ENCODE measurements at regions not wholly inside any gene's neighbourhood (a gene's known extent, or its start where the extent isn't known, plus 50 kb on each side); places are given as distances from the start of the nearest gene placed in this dataset.

GRCh38 chr13:70708775-70709174 lies 600.5 kb upstream of the KLHL1 start:
- H3K36me3 ChIP-seq (replicated peaks in 1 of 2; ENCODE audit: control insufficient read depth in 1 of 2, insufficient read depth in 2 of 2, low read length in 2 of 2): no peaks in the 10 kb centered on the region
- no peaks in the 10 kb centered on the region for H3K9me3 ChIP-seq (ENCODE audit: low read length)
- POLR2A ChIA-PET: no interaction called here
- no TSS peak for BruUV-seq (replicated peaks)
- no peak overlapping the region for H3K9ac ChIP-seq (ENCODE audit: insufficient read depth, low read depth, low read length)
- DNase-seq (ENCODE audit: low spot score) (no peak), ATAC-seq (no peak), FAIRE-seq (no peak)
- H3K79me2 ChIP-seq (ENCODE audit: insufficient read depth, low read length): no peaks in the 10 kb centered on the region
- in situ Hi-C loops (cut with HindIII; ENCODE audit: extremely low pct_ligation_motif_present, low pct_unique_long_range_greater_than_20kb) (no loop called here), intact Hi-C loops (cut with micrococcal nuclease; ENCODE audit: unreplicated experiment) (no loop called here)
- no peak overlapping the region for H3K4me3 ChIP-seq (replicated peaks in 1 of 3; ENCODE audit: insufficient read depth in 1 of 3, low read depth in 2 of 3, low read length in 3 of 3)
- H2AFZ ChIP-seq (ENCODE audit: low read length): no peak overlapping the region
- H4K20me1 ChIP-seq (ENCODE audit: insufficient read depth, low read length): no peaks in the 10 kb centered on the region
- no peaks in the 10 kb centered on the region for H3K4me1 ChIP-seq (ENCODE audit: insufficient read depth, low read length)
- H3K27ac ChIP-seq (ENCODE audit: extremely low read length, insufficient read depth, low read length): no peak overlapping the region
- H3K4me2 ChIP-seq (ENCODE audit: low read depth, low read length): no peak overlapping the region
- CTCF ChIA-PET (ENCODE audit: low intra/inter-chr PET ratio, low total read pairs): no interaction called here
- H3K27me3 ChIP-seq (ENCODE audit: control insufficient read depth in 1 of 2, insufficient read depth in 2 of 2, low read length in 2 of 2): no peaks in the 10 kb centered on the region
- TF ChIP-seq AKNA (CRISPR knock-in tag; IDR thresholded peaks at IDR 0.05; ENCODE audit: borderline replicate concordance) (no peak), SATB2 (CRISPR knock-in tag; IDR thresholded peaks at IDR 0.05) (no peak), PREB (CRISPR knock-in tag; IDR thresholded peaks at IDR 0.05) (no peak), ZNF318 (CRISPR knock-in tag; IDR thresholded peaks at IDR 0.05) (no peak), ZNF224 (CRISPR knock-in tag; IDR thresholded peaks at IDR 0.05) (no peak), AGO2 (optimal IDR thresholded peaks at IDR 0.05; ENCODE audit: low read depth, low read length) (no peak), SOX6 (IDR thresholded peaks at IDR 0.05) (no peak), SOX6 (CRISPR knock-in tag; IDR thresholded peaks at IDR 0.05) (no peak), SMARCC2 (IDR thresholded peaks at IDR 0.05) (no peak), ZBTB1 (CRISPR knock-in tag; IDR thresholded peaks at IDR 0.05; ENCODE audit: borderline replicate concordance) (no peak), ZNF674 (CRISPR knock-in tag; IDR thresholded peaks at IDR 0.05; ENCODE audit: low read depth) (no peak), POLR2AphosphoS5 (IDR thresholded peaks at IDR 0.05; ENCODE audit: low read depth, low read length) (no peak)
